ENCODE measurements at regions not wholly inside any gene's neighbourhood (a gene's known extent, or its start where the extent isn't known, plus 50 kb on each side); places are given as distances from the start of the nearest gene placed in this dataset.
A peak's percentile ranks its signal among the peaks of the same experiment; 100 is the strongest.
"Not testable (repeated sequence)": the region's sequence is repeated elsewhere in the genome, so short reads cannot be mapped to it uniquely, and the experiment has no call there.

- no peak for TF ChIP-seq Cebpa-rat (IDR thresholded peaks at IDR 0.05)
- H3K4me1 ChIP-seq, result peaks cover 19% of the 10 kb centered on the region
- H3K4me2 ChIP-seq, result no peak overlapping the region
- no peaks in the 10 kb centered on the region for H3K27me3 ChIP-seq
- peaks cover 23% of the 10 kb centered on the region for H3K9me3 ChIP-seq
- H3K27ac ChIP-seq, result no peak overlapping the region
- no peak overlapping the region for H3K9ac ChIP-seq
- H3K36me3 ChIP-seq, result no peaks in the 10 kb centered on the region
- no peak overlapping the region for H3K4me3 ChIP-seq
- no peaks in the 10 kb centered on the region for H4K20me1 ChIP-seq
Observed at GRCh38 chr3:194054961-194055360, 81.0 kb upstream of the HES1 start.

- not testable (repeated sequence) for H3K27me3 ChIP-seq, H3K4me3 ChIP-seq, H4K20me1 ChIP-seq, H3K9ac ChIP-seq, H3K27ac ChIP-seq, H3K36me3 ChIP-seq, H3K4me2 ChIP-seq
- Histone ChIP-seq H3K4me1 (peaks cover 19% of the 10 kb centered on the region), H3K9me3 (peaks cover 11% of the 10 kb centered on the region)
Observed at GRCh38 chr3:194056323-194056722, 79.6 kb upstream of the HES1 start.

GRCh38 chr3:194056731-194057415 is 79.1 kb upstream of the HES1 start:
- Histone ChIP-seq H3K4me1 (peaks cover 19% of the 10 kb centered on the region), H4K20me1 (no peaks in the 10 kb centered on the region), H3K27me3 (no peaks in the 10 kb centered on the region), H3K4me3 (no peak overlapping the region), H3K9me3 (peaks cover 5% of the 10 kb centered on the region), H3K9ac (no peak overlapping the region), H3K4me2 (peak overlapping the region; percentile 77), H3K36me3 (no peaks in the 10 kb centered on the region), H3K27ac (no peak overlapping the region)
- no peak for TF ChIP-seq Cebpa-rat (IDR thresholded peaks at IDR 0.05)

- Histone ChIP-seq H3K4me3 (peak overlapping the region; percentile 49), H3K4me2 (peak overlapping the region; percentile 77), H3K27me3 (no peaks in the 10 kb centered on the region), H3K9ac (0 out of 2 replicates have a peak overlapping the region, but pooled peaks have one; percentile 3), H3K4me1 (peaks cover 19% of the 10 kb centered on the region), H3K9me3 (no peaks in the 10 kb centered on the region), H3K36me3 (no peaks in the 10 kb centered on the region), H3K27ac (0 out of 2 replicates have a peak overlapping the region, but pooled peaks have one; percentile 2), H4K20me1 (no peaks in the 10 kb centered on the region)
- no peak for TF ChIP-seq Cebpa-rat (IDR thresholded peaks at IDR 0.05)
Observed at GRCh38 chr3:194057570-194058188, 78.3 kb upstream of the HES1 start.

GRCh38 chr3:194058189-194058571 is 77.8 kb upstream of the HES1 start:
- Histone ChIP-seq H4K20me1 (no peaks in the 10 kb centered on the region), H3K4me2 (peak overlapping the region; percentile 77), H3K27me3 (no peaks in the 10 kb centered on the region), H3K36me3 (no peaks in the 10 kb centered on the region), H3K27ac (0 out of 2 replicates have a peak overlapping the region, but pooled peaks have one; percentile 2), H3K4me3 (peak overlapping the region; percentile 49), H3K4me1 (peaks cover 19% of the 10 kb centered on the region), H3K9ac (0 out of 2 replicates have a peak overlapping the region, but pooled peaks have one; percentile 3), H3K9me3 (no peaks in the 10 kb centered on the region)
- TF ChIP-seq Cebpa-rat (IDR thresholded peaks at IDR 0.05), result no peak

GRCh38 chr3:194058753-194059152 is 77.2 kb upstream of the HES1 start:
- peak overlapping the region; percentile 77 for H3K4me2 ChIP-seq
- no peak overlapping the region for H3K4me3 ChIP-seq
- no peaks in the 10 kb centered on the region for H4K20me1 ChIP-seq
- no peaks in the 10 kb centered on the region for H3K36me3 ChIP-seq
- no peak overlapping the region for H3K27ac ChIP-seq
- H3K9me3 ChIP-seq, result no peaks in the 10 kb centered on the region
- H3K27me3 ChIP-seq, result no peaks in the 10 kb centered on the region
- no peak overlapping the region for H3K9ac ChIP-seq
- H3K4me1 ChIP-seq, result peaks cover 19% of the 10 kb centered on the region
- TF ChIP-seq Cebpa-rat (IDR thresholded peaks at IDR 0.05), result no peak

- H3K27ac ChIP-seq, result no peak overlapping the region
- H3K9me3 ChIP-seq, result no peaks in the 10 kb centered on the region
Observed at GRCh38 chr3:194061421-194062030, 74.4 kb upstream of the HES1 start.

GRCh38 chr3:194062830-194063229 is 73.1 kb upstream of the HES1 start:
- Histone ChIP-seq H3K9me3 (peaks cover 7% of the 10 kb centered on the region), H3K27me3 (no peaks in the 10 kb centered on the region), H3K9ac (no peak overlapping the region), H3K4me2 (no peak overlapping the region), H3K4me3 (no peak overlapping the region), H3K27ac (no peak overlapping the region), H4K20me1 (no peaks in the 10 kb centered on the region), H3K4me1 (peaks cover 14% of the 10 kb centered on the region), H3K36me3 (no peaks in the 10 kb centered on the region)
- no peak for TF ChIP-seq Cebpa-rat (IDR thresholded peaks at IDR 0.05)

More at GRCh38 chr3:194061421-194062030, 74.4 kb upstream of the HES1 start:
- Histone ChIP-seq H3K9ac (no peak overlapping the region), H3K4me1 (peaks cover 26% of the 10 kb centered on the region), H3K4me3 (no peak overlapping the region), H3K4me2 (no peak overlapping the region), H3K27me3 (no peaks in the 10 kb centered on the region), H3K36me3 (no peaks in the 10 kb centered on the region), H4K20me1 (no peaks in the 10 kb centered on the region)
- TF ChIP-seq Cebpa-rat (IDR thresholded peaks at IDR 0.05), result no peak

- Histone ChIP-seq H3K4me1 (peaks cover 7% of the 10 kb centered on the region; the same call in 1 of the 2 replicates), H3K27ac (no peak overlapping the region), H3K9me3 (peaks cover 10% of the 10 kb centered on the region), H3K4me3 (no peak overlapping the region), H3K4me2 (no peak overlapping the region), H3K27me3 (no peaks in the 10 kb centered on the region), H3K9ac (no peak overlapping the region), H4K20me1 (no peaks in the 10 kb centered on the region), H3K36me3 (no peaks in the 10 kb centered on the region)
- no peak for TF ChIP-seq Cebpa-rat (IDR thresholded peaks at IDR 0.05)
Observed at GRCh38 chr3:194064380-194065332, 71.3 kb upstream of the HES1 start.

- H4K20me1 ChIP-seq, H3K27ac ChIP-seq, H3K4me3 ChIP-seq, H3K36me3 ChIP-seq, H3K27me3 ChIP-seq, H3K4me2 ChIP-seq, H3K9ac ChIP-seq: not testable (repeated sequence)
- peaks cover 10% of the 10 kb centered on the region for H3K9me3 ChIP-seq
- peaks cover 28% of the 10 kb centered on the region for H3K4me1 ChIP-seq
Observed at GRCh38 chr3:194067327-194067726, 68.6 kb upstream of the HES1 start.

All from BLaER1 (cell line).